Smooth muscle cell (in vitro differentiated cells): ENCODE measurements at regions not wholly inside any gene's neighbourhood (a gene's known extent, or its start where the extent isn't known, plus 50 kb on each side); places are given as distances from the start of the nearest gene placed in this dataset.

Source experiments
- DNase-seq: peaks from one replicate; lab custom pipeline; 2025; ENCODE audit not compliant: unreplicated experiment; lab: John Stamatoyannopoulos, UW
- H2AFZ ChIP-seq: fragments of 200-600 bp; sonication (generic); 2 replicates; pipeline ENCODE4 v1.6.0; 2016; ENCODE audit warnings: antibody characterized with exemption, low read depth, mild to moderate bottlenecking
- H3F3A ChIP-seq: fragments of 200-600 bp; sonication (generic); 2 replicates; pipeline ENCODE4 v1.6.0; 2017; ENCODE audit warnings: antibody characterized with exemption, low read depth
- H3K27ac ChIP-seq: fragments of 200-600 bp; sonication (generic); 2 replicates; pipeline ENCODE4 v1.5.1; 2016; ENCODE audit warnings: low read depth, mild to moderate bottlenecking
- H3K27me3 ChIP-seq: fragments of 200-600 bp; sonication (generic); 2 replicates; pipeline ENCODE4 v1.6.1; 2016; ENCODE audit warnings: low read depth, mild to moderate bottlenecking
- H3K36me3 ChIP-seq: fragments of 200-600 bp; sonication (generic); 2 replicates; pipeline ENCODE4 v1.5.1; 2016; ENCODE audit warnings: low read depth
- H3K4me1 ChIP-seq: fragments of 200-600 bp; sonication (generic); 2 replicates; pipeline ENCODE4 v1.5.1; 2016; ENCODE audit warnings: low read depth
- H3K4me2 ChIP-seq: fragments of 200-600 bp; sonication (generic); 2 replicates; pipeline ENCODE4 v1.6.0; 2016; ENCODE audit warnings: mild to moderate bottlenecking
- H3K4me3 ChIP-seq: fragments of 200-600 bp; sonication (generic); 2 replicates; pipeline ENCODE4 v1.5.1; 2016; ENCODE audit warnings: mild to moderate bottlenecking
- H3K79me2 ChIP-seq: fragments of 200-600 bp; sonication (generic); 2 replicates; pipeline ENCODE4 v1.6.0; 2016; ENCODE audit warnings: low read depth, mild to moderate bottlenecking
- H3K9ac ChIP-seq: fragments of 200-600 bp; sonication (generic); 2 replicates; pipeline ENCODE4 v1.6.0; 2016; ENCODE audit warnings: low read depth
- H3K9me3 ChIP-seq: fragments of 200-600 bp; sonication (generic); replicated peaks from 2 replicates; pipeline ENCODE4 v1.5.1; 2016; ENCODE audit warnings: low read depth
- H4K20me1 ChIP-seq: fragments of 200-600 bp; sonication (generic); 2 replicates; pipeline ENCODE4 v1.6.0; 2016; ENCODE audit warnings: low read depth
- CTCF ChIP-seq: fragments of 200-600 bp; sonication (generic); IDR thresholded peaks from 2 replicates; pipeline ENCODE4 v1.5.1; 2017; ENCODE audit warnings: borderline replicate concordance, mild to moderate bottlenecking, antibody characterized with exemption; ENCODE audit not compliant: insufficient read depth, poor library complexity, severe bottlenecking
- whole genome bisulfite sequencing: methylation state at CpG from one replicate; pipeline ENCODE4 v1.1.7; 2016; ENCODE audit warnings: low lambda C conversion rate; 5-methylcytosine and 5-hydroxymethylcytosine counted together

- Histone ChIP-seq H3K27ac (no peak overlapping the region), H3K27me3 (no peaks in the 10 kb centered on the region), H3K9ac (no peak overlapping the region), H3K9me3 (no peaks in the 10 kb centered on the region), H3K4me3 (no peak overlapping the region), H3K36me3 (no peaks in the 10 kb centered on the region), H3F3A (peaks cover 4% of the 10 kb centered on the region), H3K4me2 (no peak overlapping the region), H2AFZ (no peak overlapping the region), H3K79me2 (no peaks in the 10 kb centered on the region), H3K4me1 (peaks cover 5% of the 10 kb centered on the region), H4K20me1 (no peaks in the 10 kb centered on the region)
- WGBS = 15% methylated on average over 4 of the region's 4 CpGs
- TF ChIP-seq CTCF = no peak
- DNase-seq = no peak
These were observed 217.1 kb upstream of the ZMIZ1 start for GRCh38 chr10:78851647-78852046.

- Histone ChIP-seq H3K9ac (no peak overlapping the region), H3K4me1 (no peaks in the 10 kb centered on the region), H3K27ac (no peak overlapping the region), H3K4me3 (no peak overlapping the region), H3K9me3 (no peaks in the 10 kb centered on the region), H3K36me3 (no peaks in the 10 kb centered on the region), H3K79me2 (no peaks in the 10 kb centered on the region), H3K27me3 (no peaks in the 10 kb centered on the region), H3K4me2 (no peak overlapping the region), H3F3A (peaks cover 4% of the 10 kb centered on the region), H2AFZ (no peak overlapping the region), H4K20me1 (no peaks in the 10 kb centered on the region)
- 82% methylated on average over 9 of the region's 9 CpGs for WGBS
- DNase-seq = no peak
- no peak for TF ChIP-seq CTCF
These were observed 216.1 kb upstream of the ZMIZ1 start for GRCh38 chr10:78852466-78853240.

- no peak overlapping the region for H3K27ac ChIP-seq
- no peaks in the 10 kb centered on the region for H3K9me3 ChIP-seq
- no peak overlapping the region for H3K9ac ChIP-seq
- H3K79me2 ChIP-seq = no peaks in the 10 kb centered on the region
- DNase-seq = no peak
- H3K4me2 ChIP-seq = no peak overlapping the region
- no peak overlapping the region for H2AFZ ChIP-seq
- H3K36me3 ChIP-seq = no peaks in the 10 kb centered on the region
- H3F3A ChIP-seq = peaks cover 4% of the 10 kb centered on the region
- no peaks in the 10 kb centered on the region for H3K27me3 ChIP-seq
- no peak for TF ChIP-seq CTCF
- H3K4me3 ChIP-seq = no peak overlapping the region
- no peaks in the 10 kb centered on the region for H3K4me1 ChIP-seq
- no peaks in the 10 kb centered on the region for H4K20me1 ChIP-seq
- WGBS = 78% methylated on average over 4 of the region's 4 CpGs
These were observed 214.9 kb upstream of the ZMIZ1 start for GRCh38 chr10:78853864-78854263.

- no peak overlapping the region for H2AFZ ChIP-seq
- H3K4me2 ChIP-seq = no peak overlapping the region
- H3K9me3 ChIP-seq = no peaks in the 10 kb centered on the region
- no peak for TF ChIP-seq CTCF
- H3K4me1 ChIP-seq = peaks cover 10% of the 10 kb centered on the region
- no peaks in the 10 kb centered on the region for H3K36me3 ChIP-seq
- H3K27ac ChIP-seq = no peak overlapping the region
- no peak overlapping the region for H3K4me3 ChIP-seq
- 71% methylated on average over 1 of the region's 1 CpG for WGBS
- H3K27me3 ChIP-seq = no peaks in the 10 kb centered on the region
- no peak for DNase-seq
- H3F3A ChIP-seq = peaks cover 4% of the 10 kb centered on the region
- no peaks in the 10 kb centered on the region for H3K79me2 ChIP-seq
- no peak overlapping the region for H3K9ac ChIP-seq
- H4K20me1 ChIP-seq = no peaks in the 10 kb centered on the region
These were observed 212.3 kb upstream of the ZMIZ1 start for GRCh38 chr10:78856421-78856820.
